Stimulated activated CD4-positive, alpha-beta T cell treated with anti-CD3 and anti-CD28 coated beads, Interleukin-15, amount 100 ng/mL, for 24 hours (primary cell): ENCODE measurements at regions not wholly inside any gene's neighbourhood (a gene's known extent, or its start where the extent isn't known, plus 50 kb on each side); places are given as distances from the start of the nearest gene placed in this dataset.

Experiments
- DNase-seq: peaks from one replicate; pipeline ENCODE4 v3.0.0-alpha.2; 2020

GRCh38 chr3:25119682-25120081, 308.4 kb upstream of the RARB start:
- DNase-seq, result no peak

- DNase-seq, result no peak
Measured at GRCh38 chr3:25120665-25121064, 307.4 kb upstream of the RARB start.

GRCh38 chr3:25125201-25125600, 302.9 kb upstream of the RARB start:
- DNase-seq, result no peak

- no peak for DNase-seq
Measured at GRCh38 chr3:25128735-25129134, 299.3 kb upstream of the RARB start.

- no peak for DNase-seq
Measured at GRCh38 chr3:25130724-25131520, 297.1 kb upstream of the RARB start.

- DNase-seq, result no peak
Measured at GRCh38 chr3:25133588-25133987, 294.5 kb upstream of the RARB start.

GRCh38 chr3:25137606-25138005, 290.5 kb upstream of the RARB start:
- no peak for DNase-seq

- DNase-seq, result no peak
Measured at GRCh38 chr3:25139267-25139666, 288.8 kb upstream of the RARB start.

GRCh38 chr3:25142609-25143355, 285.3 kb upstream of the RARB start:
- DNase-seq, result no peak

- DNase-seq, result no peak
Measured at GRCh38 chr3:25143356-25144025, 284.6 kb upstream of the RARB start.

- no peak for DNase-seq
Measured at GRCh38 chr3:25144430-25144829, 283.6 kb upstream of the RARB start.

GRCh38 chr3:25145176-25145575, 282.9 kb upstream of the RARB start:
- DNase-seq, result no peak

- no peak for DNase-seq
Measured at GRCh38 chr3:25150199-25150598, 277.9 kb upstream of the RARB start.

- DNase-seq, result no peak
Measured at GRCh38 chr3:25151281-25151902, 276.7 kb upstream of the RARB start.

- DNase-seq, result no peak
Measured at GRCh38 chr3:25151903-25152295, 276.2 kb upstream of the RARB start.

GRCh38 chr3:25153136-25153535, 274.9 kb upstream of the RARB start:
- DNase-seq, result no peak

- no peak for DNase-seq
Measured at GRCh38 chr3:25153561-25153960, 274.5 kb upstream of the RARB start.

- DNase-seq, result no peak
Measured at GRCh38 chr3:25155652-25156471, 272.2 kb upstream of the RARB start.

- no peak for DNase-seq
Measured at GRCh38 chr3:25156626-25157025, 271.4 kb upstream of the RARB start.

GRCh38 chr3:25165306-25165705, 262.8 kb upstream of the RARB start:
- no peak for DNase-seq

- no peak for DNase-seq
Measured at GRCh38 chr3:25166016-25166415, 262.0 kb upstream of the RARB start.

- no peak for DNase-seq
Measured at GRCh38 chr3:25169151-25169550, 258.9 kb upstream of the RARB start.

GRCh38 chr3:25170021-25170420, 258.0 kb upstream of the RARB start:
- no peak for DNase-seq
